ENCODE measurements at regions not wholly inside any gene's neighbourhood (a gene's known extent, or its start where the extent isn't known, plus 50 kb on each side); places are given as distances from the start of the nearest gene placed in this dataset.
"Not testable (repeated sequence)": the region's sequence is repeated elsewhere in the genome, so short reads cannot be mapped to it uniquely, and the experiment has no call there.

DNA sequence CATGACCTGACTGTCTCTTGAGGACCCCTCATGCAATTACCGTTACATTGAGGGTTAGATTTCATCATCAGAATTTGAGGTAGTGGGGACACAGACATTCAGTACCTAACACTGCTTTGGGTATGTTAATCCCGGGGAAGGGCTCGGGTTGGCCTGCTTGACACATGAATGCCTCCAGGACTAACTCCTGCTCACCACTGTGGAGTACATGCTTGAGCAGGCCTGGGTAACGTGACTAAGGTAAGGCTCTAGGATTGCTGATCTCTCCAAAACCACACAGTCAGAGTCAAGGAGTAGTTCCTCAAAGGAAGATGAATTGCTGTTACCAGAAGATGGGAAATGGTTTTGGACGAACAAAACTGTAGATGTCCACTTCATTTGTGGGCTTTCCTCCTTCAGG, 376.3 kb upstream of the ZNF462 start:
- no peaks in the 10 kb centered on the region for H3K79me2 ChIP-seq (ENCODE audit: insufficient read depth, low read length)
- no peak overlapping the region for H3K9ac ChIP-seq (ENCODE audit: low read depth, low read length, poor library complexity, severe bottlenecking)
- H3K4me1 ChIP-seq (ENCODE audit: insufficient read depth, low read length, poor library complexity, severe bottlenecking) = peaks cover 17% of the 10 kb centered on the region
- no peak overlapping the region for H3K4me2 ChIP-seq (ENCODE audit: low read depth, low read length, poor library complexity, severe bottlenecking)
- H3K9me2 ChIP-seq (replicated peaks; ENCODE audit: low read depth, low read length) = no peaks in the 10 kb centered on the region
- TF ChIP-seq, protein P1, sequence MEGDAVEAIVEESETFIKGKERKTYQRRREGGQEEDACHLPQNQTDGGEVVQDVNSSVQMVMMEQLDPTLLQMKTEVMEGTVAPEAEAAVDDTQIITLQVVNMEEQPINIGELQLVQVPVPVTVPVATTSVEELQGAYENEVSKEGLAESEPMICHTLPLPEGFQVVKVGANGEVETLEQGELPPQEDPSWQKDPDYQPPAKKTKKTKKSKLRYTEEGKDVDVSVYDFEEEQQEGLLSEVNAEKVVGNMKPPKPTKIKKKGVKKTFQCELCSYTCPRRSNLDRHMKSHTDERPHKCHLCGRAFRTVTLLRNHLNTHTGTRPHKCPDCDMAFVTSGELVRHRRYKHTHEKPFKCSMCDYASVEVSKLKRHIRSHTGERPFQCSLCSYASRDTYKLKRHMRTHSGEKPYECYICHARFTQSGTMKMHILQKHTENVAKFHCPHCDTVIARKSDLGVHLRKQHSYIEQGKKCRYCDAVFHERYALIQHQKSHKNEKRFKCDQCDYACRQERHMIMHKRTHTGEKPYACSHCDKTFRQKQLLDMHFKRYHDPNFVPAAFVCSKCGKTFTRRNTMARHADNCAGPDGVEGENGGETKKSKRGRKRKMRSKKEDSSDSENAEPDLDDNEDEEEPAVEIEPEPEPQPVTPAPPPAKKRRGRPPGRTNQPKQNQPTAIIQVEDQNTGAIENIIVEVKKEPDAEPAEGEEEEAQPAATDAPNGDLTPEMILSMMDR (conservative IDR thresholded peaks at IDR 0.05; ENCODE audit: low read length) = no peak
- no peak for TF ChIP-seq EZH2phosphoT487 (IDR thresholded peaks at IDR 0.05; ENCODE audit: borderline replicate concordance)
- no peaks in the 10 kb centered on the region for H3F3A ChIP-seq (ENCODE audit: low read depth)
- H4K20me1 ChIP-seq (ENCODE audit: insufficient read depth, low read length, poor library complexity, severe bottlenecking) = no peaks in the 10 kb centered on the region
- no peaks in the 10 kb centered on the region for H3K27me3 ChIP-seq (ENCODE audit: insufficient read depth, low read length, poor library complexity, severe bottlenecking)
- H2AFZ ChIP-seq (ENCODE audit: low read length) = no peak overlapping the region
- H3K4me3 ChIP-seq (ENCODE audit: low read length, poor library complexity, severe bottlenecking) = no peak overlapping the region
- H3K36me3 ChIP-seq (ENCODE audit: insufficient read depth, low read length) = no peaks in the 10 kb centered on the region
- no peaks in the 10 kb centered on the region for H3K9me3 ChIP-seq (ENCODE audit: insufficient read depth, low read depth, low read length)

DNA sequence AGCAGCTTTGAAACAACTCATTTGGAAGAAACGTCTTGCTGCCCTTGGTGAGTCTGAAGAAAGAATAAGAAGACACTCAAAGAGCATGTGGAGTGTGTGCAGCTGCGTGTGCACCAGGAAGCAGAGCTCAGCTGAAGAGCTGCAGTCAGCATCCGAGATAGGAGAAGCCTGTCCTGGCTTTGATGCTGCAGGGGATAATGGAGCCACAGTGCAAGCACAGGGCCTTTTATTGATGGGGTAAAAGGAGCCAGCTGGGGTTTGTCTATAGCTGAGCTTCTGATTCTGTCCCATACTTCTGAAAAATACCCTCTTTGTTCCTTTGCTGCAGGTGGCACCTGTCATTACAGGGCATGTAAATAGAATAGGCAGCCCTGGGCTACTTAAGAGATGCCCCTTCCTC, 375.7 kb upstream of the ZNF462 start:
- Histone ChIP-seq H3K4me3 (ENCODE audit: low read length, poor library complexity, severe bottlenecking) (no peak overlapping the region), H3K9me3 (ENCODE audit: insufficient read depth, low read depth, low read length) (no peaks in the 10 kb centered on the region), H3K36me3 (ENCODE audit: insufficient read depth, low read length) (no peaks in the 10 kb centered on the region), H3F3A (ENCODE audit: low read depth) (no peaks in the 10 kb centered on the region), H3K4me2 (ENCODE audit: low read depth, low read length, poor library complexity, severe bottlenecking) (no peak overlapping the region), H3K9me2 (replicated peaks; ENCODE audit: low read depth, low read length) (no peaks in the 10 kb centered on the region), H3K79me2 (ENCODE audit: insufficient read depth, low read length) (no peaks in the 10 kb centered on the region), H2AFZ (ENCODE audit: low read length) (no peak overlapping the region), H3K27me3 (ENCODE audit: insufficient read depth, low read length, poor library complexity, severe bottlenecking) (no peaks in the 10 kb centered on the region), H4K20me1 (ENCODE audit: insufficient read depth, low read length, poor library complexity, severe bottlenecking) (no peaks in the 10 kb centered on the region), H3K9ac (ENCODE audit: low read depth, low read length, poor library complexity, severe bottlenecking) (no peak overlapping the region), H3K4me1 (ENCODE audit: insufficient read depth, low read length, poor library complexity, severe bottlenecking) (peaks cover 12% of the 10 kb centered on the region)
- TF ChIP-seq EZH2phosphoT487 (IDR thresholded peaks at IDR 0.05; ENCODE audit: borderline replicate concordance) = no peak
- TF ChIP-seq, protein P1 (conservative IDR thresholded peaks at IDR 0.05; ENCODE audit: low read length) = no peak

DNA sequence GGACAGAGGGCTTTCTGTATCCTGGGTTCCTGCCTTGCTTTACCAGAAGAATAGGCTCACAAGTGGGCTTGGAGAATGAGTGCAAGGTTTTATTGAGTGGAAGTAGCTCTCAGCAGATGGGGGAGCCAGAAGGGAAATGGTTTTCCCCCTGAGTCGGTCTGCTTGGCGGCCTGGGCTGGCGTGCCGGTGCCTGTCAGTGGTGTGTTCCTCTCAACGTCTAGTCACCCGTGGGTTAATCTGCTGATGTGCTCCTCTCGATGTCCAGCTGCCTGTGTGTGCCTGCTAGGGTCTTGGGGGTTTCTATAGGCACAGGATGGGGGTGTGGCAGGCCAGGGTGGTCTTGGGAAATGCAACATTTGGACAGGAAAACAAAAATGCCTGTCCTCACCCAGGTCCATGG, 370.8 kb upstream of the ZNF462 start:
- not testable (repeated sequence) for H3K79me2 ChIP-seq (ENCODE audit: insufficient read depth, low read length); H3K9ac ChIP-seq (ENCODE audit: low read depth, low read length, poor library complexity, severe bottlenecking); H3K36me3 ChIP-seq (ENCODE audit: insufficient read depth, low read length); H3K4me2 ChIP-seq (ENCODE audit: low read depth, low read length, poor library complexity, severe bottlenecking); H2AFZ ChIP-seq (ENCODE audit: low read length); H3K27me3 ChIP-seq (ENCODE audit: insufficient read depth, low read length, poor library complexity, severe bottlenecking); H3K4me3 ChIP-seq (ENCODE audit: low read length, poor library complexity, severe bottlenecking); H3K9me2 ChIP-seq (replicated peaks; ENCODE audit: low read depth, low read length); H3K4me1 ChIP-seq (ENCODE audit: insufficient read depth, low read length, poor library complexity, severe bottlenecking); H3F3A ChIP-seq (ENCODE audit: low read depth); H4K20me1 ChIP-seq (ENCODE audit: insufficient read depth, low read length, poor library complexity, severe bottlenecking); H3K9me3 ChIP-seq (ENCODE audit: insufficient read depth, low read depth, low read length)

DNA sequence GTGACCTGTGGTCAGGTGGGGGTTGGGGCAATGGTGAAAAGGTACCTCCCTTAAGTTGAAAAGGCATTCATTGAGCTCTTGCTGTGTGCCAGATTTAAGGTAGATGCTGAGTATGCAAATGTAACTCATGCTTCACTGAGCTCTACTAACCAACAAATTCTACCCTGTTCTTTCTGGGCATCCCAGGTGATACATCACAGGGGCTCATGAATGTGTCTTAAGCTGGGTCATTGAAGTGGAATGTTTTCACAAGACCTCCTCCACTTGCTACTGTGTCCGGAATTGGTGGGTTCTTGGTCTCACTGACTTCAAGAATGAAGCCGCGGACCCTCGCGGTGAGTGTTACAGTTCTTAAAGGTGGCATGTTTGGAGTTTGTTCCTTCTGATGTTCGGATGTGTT, 362.8 kb upstream of the ZNF462 start:
- Histone ChIP-seq H3F3A (ENCODE audit: low read depth) (no peaks in the 10 kb centered on the region), H3K9me2 (replicated peaks; ENCODE audit: low read depth, low read length) (no peaks in the 10 kb centered on the region), H3K36me3 (ENCODE audit: insufficient read depth, low read length) (no peaks in the 10 kb centered on the region), H3K9ac (ENCODE audit: low read depth, low read length, poor library complexity, severe bottlenecking) (no peak overlapping the region), H3K4me3 (ENCODE audit: low read length, poor library complexity, severe bottlenecking) (no peak overlapping the region), H3K27me3 (ENCODE audit: insufficient read depth, low read length, poor library complexity, severe bottlenecking) (no peaks in the 10 kb centered on the region), H4K20me1 (ENCODE audit: insufficient read depth, low read length, poor library complexity, severe bottlenecking) (no peaks in the 10 kb centered on the region), H3K9me3 (ENCODE audit: insufficient read depth, low read depth, low read length) (no peaks in the 10 kb centered on the region), H2AFZ (ENCODE audit: low read length) (no peak overlapping the region), H3K4me2 (ENCODE audit: low read depth, low read length, poor library complexity, severe bottlenecking) (no peak overlapping the region), H3K79me2 (ENCODE audit: insufficient read depth, low read length) (no peaks in the 10 kb centered on the region), H3K4me1 (ENCODE audit: insufficient read depth, low read length, poor library complexity, severe bottlenecking) (no peaks in the 10 kb centered on the region)
- TF ChIP-seq, protein P1 (conservative IDR thresholded peaks at IDR 0.05; ENCODE audit: low read length) = no peak
- no peak for TF ChIP-seq EZH2phosphoT487 (IDR thresholded peaks at IDR 0.05; ENCODE audit: borderline replicate concordance)

DNA sequence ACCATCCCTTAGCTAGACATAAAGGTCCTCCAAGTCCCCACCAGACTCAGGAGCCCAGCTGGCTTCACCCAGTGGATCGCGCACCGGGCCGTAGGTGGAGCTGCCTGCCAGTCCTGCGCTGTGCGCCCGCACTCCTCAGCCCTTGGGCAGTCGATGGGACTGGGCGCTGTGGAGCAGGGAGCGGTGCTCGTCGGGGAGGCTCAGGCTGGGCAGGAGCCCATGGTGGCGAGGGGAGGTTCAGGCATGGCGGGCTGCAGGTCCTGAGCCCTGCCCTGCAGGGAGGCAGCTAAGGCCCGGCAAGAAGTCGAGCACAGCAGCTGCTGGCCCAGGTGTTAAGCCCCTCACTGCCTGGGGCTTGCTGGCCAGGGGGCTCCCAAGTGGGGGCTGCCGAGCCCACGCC, 361.8 kb upstream of the ZNF462 start:
- not testable (repeated sequence) for H3F3A ChIP-seq (ENCODE audit: low read depth); H3K4me2 ChIP-seq (ENCODE audit: low read depth, low read length, poor library complexity, severe bottlenecking); H4K20me1 ChIP-seq (ENCODE audit: insufficient read depth, low read length, poor library complexity, severe bottlenecking); H3K79me2 ChIP-seq (ENCODE audit: insufficient read depth, low read length); H2AFZ ChIP-seq (ENCODE audit: low read length); H3K9ac ChIP-seq (ENCODE audit: low read depth, low read length, poor library complexity, severe bottlenecking); H3K9me3 ChIP-seq (ENCODE audit: insufficient read depth, low read depth, low read length); H3K27me3 ChIP-seq (ENCODE audit: insufficient read depth, low read length, poor library complexity, severe bottlenecking); H3K36me3 ChIP-seq (ENCODE audit: insufficient read depth, low read length); H3K4me1 ChIP-seq (ENCODE audit: insufficient read depth, low read length, poor library complexity, severe bottlenecking); H3K9me2 ChIP-seq (replicated peaks; ENCODE audit: low read depth, low read length); H3K4me3 ChIP-seq (ENCODE audit: low read length, poor library complexity, severe bottlenecking)

All from Loucy (cell line).